K562 (cell line): ENCODE measurements at regions not wholly inside any gene's neighbourhood (a gene's known extent, or its start where the extent isn't known, plus 50 kb on each side); places are given as distances from the start of the nearest gene placed in this dataset.

Source experiments
- ATAC-seq: fragments of 200-7000 bp; cut with Tn5 transposase; 3 replicates; pipeline ENCODE4 v1.9.1; 2020; ENCODE audit warnings: moderate library complexity
- BruUV-seq: library from RNA; stranded (reverse); fragments of 400-500 nt; replicated peaks from 2 replicates; lab custom pipeline; 2021; lab: Mats Ljungman, UMichigan
- CTCF ChIA-PET: fragments of 300-600 bp; formaldehyde crosslinking; extraction: SDS; loops from one replicate; lab custom pipeline; 2021; ENCODE audit warnings: low intra/inter-chr PET ratio; lab: Yijun Ruan, JAX
- POLR2A ChIA-PET: fragments of 300-600, 350-650 bp; sonication (Branson Sonifier 250); formaldehyde crosslinking; extraction: SDS; loops from one replicate; lab custom pipeline; 2021; ENCODE audit warnings: antibody characterized with exemption, inconsistent platforms; lab: Yijun Ruan, JAX
- DNase-seq, 4 experiments: peaks; one replicate each; pipeline versions ENCODE4 v3.0.0 to v3.0.0-alpha.2; 2011 to 2018; ENCODE audit warnings: low spot score in 3 of 4, mixed read lengths in 3 of 4; ENCODE audit errors: extremely low read depth in 1 of 4
- FAIRE-seq: peaks from 2 replicates; lab custom pipeline; 2011; peaks lifted over from hg19 to GRCh38; lab: Jason Lieb, UNC
- H2AFZ ChIP-seq: 2 replicates; pipeline ENCODE4 v1.6.0; 2011; ENCODE audit warnings: low read depth, low read length, control low read depth, inconsistent platforms
- H3K27ac ChIP-seq: fragments of 200-600 bp; 3 replicates; pipeline ENCODE4 v1.8.0; 2011; ENCODE audit warnings: low read depth, mild to moderate bottlenecking, control low read depth, inconsistent platforms, low read length, moderate library complexity, mixed read lengths; ENCODE audit errors: extremely low read depth
- H3K27me3 ChIP-seq, 2 experiments: fragments of 300-600 bp in 1 of 2; 2 replicates in 1 of 2; 3 replicates in 1 of 2; pipeline versions ENCODE4 v1.6.0 to v1.8.0; 2011; ENCODE audit warnings: inconsistent platforms in 2 of 2, low read length in 2 of 2, mild to moderate bottlenecking in 1 of 2, mixed read lengths in 1 of 2, moderate library complexity in 1 of 2; ENCODE audit not compliant: control insufficient read depth in 2 of 2, insufficient read depth in 2 of 2
- H3K36me3 ChIP-seq: fragments of 300-600 bp; 3 replicates; pipeline ENCODE4 v1.8.0; 2011; ENCODE audit warnings: mild to moderate bottlenecking, low read length, inconsistent platforms; ENCODE audit not compliant: control insufficient read depth, insufficient read depth
- H3K4me1 ChIP-seq, 2 experiments: fragments of 200-600 bp in 1 of 2; replicated peaks in 1 of 2; 2 replicates in 1 of 2; 3 replicates in 1 of 2; pipeline versions ENCODE4 v1.5.1 to v1.8.0; 2011; ENCODE audit warnings: inconsistent platforms in 2 of 2, low read length in 2 of 2, mild to moderate bottlenecking in 1 of 2, mixed read lengths in 1 of 2, moderate library complexity in 1 of 2; ENCODE audit not compliant: control insufficient read depth in 2 of 2, insufficient read depth in 2 of 2
- H3K4me2 ChIP-seq: 2 replicates; pipeline ENCODE4 v1.6.1; 2011; ENCODE audit warnings: low read length, control low read depth, inconsistent platforms, mixed read lengths; ENCODE audit not compliant: insufficient read depth
- H3K4me3 ChIP-seq: fragments of 200-600 bp; sonication (generic), shearing (Covaris generic); 2 replicates; pipeline ENCODE4 v1.5.1; 2016; ENCODE audit warnings: control low read depth, inconsistent platforms
- H3K79me2 ChIP-seq: fragments of 200-600 bp; 3 replicates; pipeline ENCODE4 v1.8.0; 2011; ENCODE audit warnings: low read length, inconsistent platforms; ENCODE audit not compliant: control insufficient read depth, insufficient read depth
- H3K9ac ChIP-seq, 2 experiments: 2 replicates each; pipeline versions ENCODE4 v1.6.0 to v1.6.1; 2011; ENCODE audit warnings: low read depth in 2 of 2, low read length in 2 of 2, control low read depth in 1 of 2, inconsistent platforms in 1 of 2, mild to moderate bottlenecking in 1 of 2, mixed read lengths in 1 of 2; ENCODE audit not compliant: insufficient read depth in 1 of 2
- H3K9me1 ChIP-seq: one replicate; pipeline ENCODE4 v1.6.0; 2011; ENCODE audit warnings: inconsistent platforms, mild to moderate bottlenecking, low read length, moderate library complexity; ENCODE audit not compliant: control insufficient read depth, insufficient read depth
- H3K9me3 ChIP-seq: replicated peaks from 2 replicates; pipeline ENCODE4 v1.5.1; 2011; ENCODE audit warnings: low read depth, low read length, inconsistent platforms; ENCODE audit not compliant: control insufficient read depth, insufficient read depth
- H4K20me1 ChIP-seq: replicated peaks from 2 replicates; pipeline ENCODE4 v1.6.1; 2011; ENCODE audit warnings: low read length, inconsistent platforms, mixed read lengths; ENCODE audit not compliant: control insufficient read depth, insufficient read depth
- ARID3B ChIP-seq: fragments of 250-450 bp; sonication (Bioruptor Pico); IDR thresholded peaks from 2 replicates; pipeline ENCODE4 v1.4.0; 2020; ENCODE audit warnings: borderline replicate concordance
- EGR1 ChIP-seq: fragments of 450-650 bp; conservative IDR thresholded peaks from 2 replicates; pipeline ENCODE4 v1.6.1; 2017; ENCODE audit warnings: mild to moderate bottlenecking
- RBM14 ChIP-seq: fragments of 200-400 bp; formaldehyde crosslinking; IDR thresholded peaks from 2 replicates; pipeline ENCODE4 v1.6.1; 2018; ENCODE audit warnings: low read depth, mild to moderate bottlenecking, low read length, moderate library complexity, borderline replicate concordance; ENCODE audit not compliant: insufficient read depth
- TAL1 ChIP-seq: fragments of 450-650 bp; IDR thresholded peaks from 2 replicates; pipeline ENCODE4 v1.6.1; 2016; ENCODE audit warnings: mild to moderate bottlenecking
- ZNF146 ChIP-seq: IDR thresholded peaks from one replicate; pipeline ENCODE4 v1.6.1; 2018; ENCODE audit warnings: missing compliant biosample characterization; ENCODE audit not compliant: unreplicated experiment
- ZNF316 ChIP-seq: fragments of 450-650 bp; IDR thresholded peaks from 2 replicates; pipeline ENCODE4 v1.6.1; 2016
- WGBS: fragments of 100-300 bp; shearing (Covaris generic); methylation state at CpG from one replicate; pipeline ENCODE4 v1.1.6; 2016; ENCODE audit warnings: low coverage, mixed read lengths; ENCODE audit not compliant: insufficient coverage; ENCODE audit errors: missing lambda C conversion rate; 5-methylcytosine and 5-hydroxymethylcytosine counted together
- in situ Hi-C: fragments of 300-500 bp; cut with MboI; formaldehyde crosslinking; loops from 4 replicates; pipeline ENCODE4 v1.15.0; 2018; ENCODE audit warnings: inconsistent platforms, mixed read lengths
- intact Hi-C: fragments of 100-400 bp; cut with micrococcal nuclease; formaldehyde crosslinking; loops from 2 replicates; pipeline ENCODE4 v1.14.2; 2022
- TF ChIP-seq, protein P1 (sequence below): fragments of 250-450 bp; sonication (Bioruptor Pico); IDR thresholded peaks from 2 replicates; pipeline ENCODE4 v1.5.0; 2021

DNA sequence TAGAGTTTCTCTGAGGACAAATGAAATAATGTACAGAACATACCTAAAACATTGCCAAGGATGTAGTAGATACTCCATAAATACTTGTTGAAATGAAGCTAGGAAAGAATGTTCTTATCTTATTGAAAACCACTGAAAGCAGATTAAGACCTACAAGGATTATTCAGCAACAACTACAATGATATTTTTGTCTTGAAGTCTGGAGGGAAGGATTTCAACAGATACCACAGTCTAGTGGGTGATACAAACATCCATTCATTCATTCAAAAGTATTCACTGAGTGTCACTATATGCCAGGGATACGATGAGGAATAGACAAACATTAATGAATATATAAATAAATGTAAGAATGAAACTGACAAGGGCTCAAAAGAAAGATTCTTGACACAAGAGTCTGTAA is 74.7 kb upstream of the THBS1 start (continued):
- TF ChIP-seq, protein P1, sequence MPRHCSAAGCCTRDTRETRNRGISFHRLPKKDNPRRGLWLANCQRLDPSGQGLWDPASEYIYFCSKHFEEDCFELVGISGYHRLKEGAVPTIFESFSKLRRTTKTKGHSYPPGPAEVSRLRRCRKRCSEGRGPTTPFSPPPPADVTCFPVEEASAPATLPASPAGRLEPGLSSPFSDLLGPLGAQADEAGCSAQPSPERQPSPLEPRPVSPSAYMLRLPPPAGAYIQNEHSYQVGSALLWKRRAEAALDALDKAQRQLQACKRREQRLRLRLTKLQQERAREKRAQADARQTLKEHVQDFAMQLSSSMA (CRISPR knock-in tag) = no peak
- TF ChIP-seq RBM14 = no peak
- TF ChIP-seq ARID3B (CRISPR knock-in tag) = no peak
- no peak for TF ChIP-seq ZNF146 (CRISPR knock-in tag)
- TF ChIP-seq TAL1 = no peak

- no peaks in the 10 kb centered on the region for H3K9me1 ChIP-seq
- in situ Hi-C loops (no loop called here), intact Hi-C loops (no loop called here)
- no peaks in the 10 kb centered on the region for H3K36me3 ChIP-seq
- BruUV-seq = no TSS peak
- H3K79me2 ChIP-seq = no peaks in the 10 kb centered on the region
- H3K9me3 ChIP-seq = no peaks in the 10 kb centered on the region
- WGBS = 38% methylated on average over 7 of the region's 7 CpGs
- no peak overlapping the region for H3K4me2 ChIP-seq
- DNase-seq = no peak
- no peak for FAIRE-seq
- TF ChIP-seq EGR1 (peak; percentile 43; the same call in 1 of the 2 replicates), ZNF316 (no peak; the same call in 1 of the 2 replicates)
- H3K9ac ChIP-seq = no peak overlapping the region
- H2AFZ ChIP-seq = peak overlapping the region; percentile 44; the same call in 1 of the 2 replicates
- CTCF ChIA-PET = no interaction called here
- H3K4me1 ChIP-seq = peaks cover 11 to 18% of the 10 kb centered on the region in 2 experiments; a peak in 4 of 5 replicates
- H3K27me3 ChIP-seq = no peaks in the 10 kb centered on the region
- H3K27ac ChIP-seq = no peak overlapping the region
- no peaks in the 10 kb centered on the region for H4K20me1 ChIP-seq
- H3K4me3 ChIP-seq = no peak overlapping the region
- peak; percentile 25; the same call in 2 of the 3 replicates for ATAC-seq
- POLR2A ChIA-PET = interaction anchor here (0.6 to 0.9 kb wide), 2 partner anchors 10 to 1060 kb away, joined by 3 read pairs; no protein-coding TSS in a partner anchor
Measured at GRCh38 chr15:39508536-39508935, 72.3 kb upstream of the THBS1 start.
